Smooth muscle cell (in vitro differentiated cells): ENCODE measurements at regions not wholly inside any gene's neighbourhood (a gene's known extent, or its start where the extent isn't known, plus 50 kb on each side); places are given as distances from the start of the nearest gene placed in this dataset.

Source experiments
- DNase-seq: peaks from one replicate; lab custom pipeline; 2025; ENCODE audit not compliant: unreplicated experiment; lab: John Stamatoyannopoulos, UW
- H2AFZ ChIP-seq: fragments of 200-600 bp; sonication (generic); 2 replicates; pipeline ENCODE4 v1.6.0; 2016; ENCODE audit warnings: antibody characterized with exemption, low read depth, mild to moderate bottlenecking
- H3F3A ChIP-seq: fragments of 200-600 bp; sonication (generic); 2 replicates; pipeline ENCODE4 v1.6.0; 2017; ENCODE audit warnings: antibody characterized with exemption, low read depth
- H3K27ac ChIP-seq: fragments of 200-600 bp; sonication (generic); 2 replicates; pipeline ENCODE4 v1.5.1; 2016; ENCODE audit warnings: low read depth, mild to moderate bottlenecking
- H3K27me3 ChIP-seq: fragments of 200-600 bp; sonication (generic); 2 replicates; pipeline ENCODE4 v1.6.1; 2016; ENCODE audit warnings: low read depth, mild to moderate bottlenecking
- H3K36me3 ChIP-seq: fragments of 200-600 bp; sonication (generic); 2 replicates; pipeline ENCODE4 v1.5.1; 2016; ENCODE audit warnings: low read depth
- H3K4me1 ChIP-seq: fragments of 200-600 bp; sonication (generic); 2 replicates; pipeline ENCODE4 v1.5.1; 2016; ENCODE audit warnings: low read depth
- H3K4me2 ChIP-seq: fragments of 200-600 bp; sonication (generic); 2 replicates; pipeline ENCODE4 v1.6.0; 2016; ENCODE audit warnings: mild to moderate bottlenecking
- H3K4me3 ChIP-seq: fragments of 200-600 bp; sonication (generic); 2 replicates; pipeline ENCODE4 v1.5.1; 2016; ENCODE audit warnings: mild to moderate bottlenecking
- H3K79me2 ChIP-seq: fragments of 200-600 bp; sonication (generic); 2 replicates; pipeline ENCODE4 v1.6.0; 2016; ENCODE audit warnings: low read depth, mild to moderate bottlenecking
- H3K9ac ChIP-seq: fragments of 200-600 bp; sonication (generic); 2 replicates; pipeline ENCODE4 v1.6.0; 2016; ENCODE audit warnings: low read depth
- H3K9me3 ChIP-seq: fragments of 200-600 bp; sonication (generic); replicated peaks from 2 replicates; pipeline ENCODE4 v1.5.1; 2016; ENCODE audit warnings: low read depth
- H4K20me1 ChIP-seq: fragments of 200-600 bp; sonication (generic); 2 replicates; pipeline ENCODE4 v1.6.0; 2016; ENCODE audit warnings: low read depth
- CTCF ChIP-seq: fragments of 200-600 bp; sonication (generic); IDR thresholded peaks from 2 replicates; pipeline ENCODE4 v1.5.1; 2017; ENCODE audit warnings: borderline replicate concordance, mild to moderate bottlenecking, antibody characterized with exemption; ENCODE audit not compliant: insufficient read depth, poor library complexity, severe bottlenecking
- WGBS: methylation state at CpG from one replicate; pipeline ENCODE4 v1.1.7; 2016; ENCODE audit warnings: low lambda C conversion rate; 5-methylcytosine and 5-hydroxymethylcytosine counted together

- DNase-seq: no peak
- H4K20me1 ChIP-seq: no peaks in the 10 kb centered on the region
- H3K36me3 ChIP-seq: no peaks in the 10 kb centered on the region
- no peaks in the 10 kb centered on the region for H3K4me1 ChIP-seq
- no peak overlapping the region for H3K27ac ChIP-seq
- H3K4me3 ChIP-seq: no peak overlapping the region
- no peak for TF ChIP-seq CTCF
- no peaks in the 10 kb centered on the region for H3K79me2 ChIP-seq
- no peak overlapping the region for H2AFZ ChIP-seq
- no peak overlapping the region for H3K9ac ChIP-seq
- H3K27me3 ChIP-seq: peaks cover 20% of the 10 kb centered on the region
- no peak overlapping the region for H3K4me2 ChIP-seq
- 80% methylated on average over 9 of the region's 9 CpGs for WGBS
- H3F3A ChIP-seq: no peaks in the 10 kb centered on the region
- no peaks in the 10 kb centered on the region for H3K9me3 ChIP-seq
Observed at GRCh38 chrX:940691-941090, 271.8 kb downstream of the CRLF2 start.

GRCh38 chrX:936979-937769, 275.3 kb downstream of the CRLF2 start:
- WGBS: 89% methylated on average over 26 of the region's 26 CpGs
- Histone ChIP-seq H3K36me3 (no peaks in the 10 kb centered on the region), H3F3A (no peaks in the 10 kb centered on the region), H4K20me1 (no peaks in the 10 kb centered on the region), H3K4me2 (no peak overlapping the region), H3K9ac (no peak overlapping the region), H3K27ac (no peak overlapping the region), H3K4me1 (no peaks in the 10 kb centered on the region), H2AFZ (no peak overlapping the region), H3K79me2 (no peaks in the 10 kb centered on the region), H3K9me3 (no peaks in the 10 kb centered on the region), H3K27me3 (peaks cover 20% of the 10 kb centered on the region), H3K4me3 (no peak overlapping the region)
- no peak for TF ChIP-seq CTCF
- no peak for DNase-seq

GRCh38 chrX:933611-934010, 278.8 kb downstream of the CRLF2 start:
- no peaks in the 10 kb centered on the region for H4K20me1 ChIP-seq
- 80% methylated on average over 11 of the region's 11 CpGs for WGBS
- H3K4me1 ChIP-seq: no peaks in the 10 kb centered on the region
- H3K9me3 ChIP-seq: no peaks in the 10 kb centered on the region
- H3K27ac ChIP-seq: no peak overlapping the region
- no peaks in the 10 kb centered on the region for H3K79me2 ChIP-seq
- no peaks in the 10 kb centered on the region for H3K27me3 ChIP-seq
- TF ChIP-seq CTCF: no peak
- no peak overlapping the region for H2AFZ ChIP-seq
- H3K36me3 ChIP-seq: no peaks in the 10 kb centered on the region
- no peak overlapping the region for H3K9ac ChIP-seq
- DNase-seq: no peak
- no peak overlapping the region for H3K4me3 ChIP-seq
- H3F3A ChIP-seq: no peaks in the 10 kb centered on the region
- no peak overlapping the region for H3K4me2 ChIP-seq

GRCh38 chrX:928606-929005, 283.8 kb downstream of the CRLF2 start:
- H3K9me3 ChIP-seq: no peaks in the 10 kb centered on the region
- H3K36me3 ChIP-seq: no peaks in the 10 kb centered on the region
- no peak overlapping the region for H3K27ac ChIP-seq
- H3K4me3 ChIP-seq: no peak overlapping the region
- H3K79me2 ChIP-seq: no peaks in the 10 kb centered on the region
- WGBS: 87% methylated on average over 4 of the region's 4 CpGs
- no peak overlapping the region for H3K9ac ChIP-seq
- no peak overlapping the region for H2AFZ ChIP-seq
- H4K20me1 ChIP-seq: no peaks in the 10 kb centered on the region
- H3K27me3 ChIP-seq: no peaks in the 10 kb centered on the region
- H3K4me1 ChIP-seq: no peaks in the 10 kb centered on the region
- no peak overlapping the region for H3K4me2 ChIP-seq
- no peaks in the 10 kb centered on the region for H3F3A ChIP-seq
- no peak for DNase-seq
- TF ChIP-seq CTCF: no peak
